GM12875 (cell line): ENCODE measurements at regions not wholly inside any gene's neighbourhood (a gene's known extent, or its start where the extent isn't known, plus 50 kb on each side); places are given as distances from the start of the nearest gene placed in this dataset.

Experiments
- H3K4me3 ChIP-seq: one replicate; pipeline ENCODE4 v1.5.1; 2011; ENCODE audit warnings: low read depth, low read length, control low read depth
- CTCF ChIP-seq: IDR thresholded peaks from 2 replicates; pipeline ENCODE4 v1.5.1; 2011; ENCODE audit warnings: low read depth, mild to moderate bottlenecking, control low read depth, inconsistent platforms, low read length, moderate library complexity, borderline replicate concordance; ENCODE audit not compliant: insufficient read depth

GRCh38 chr2:47226923-47227220 is 50.6 kb upstream of the CALM2 start:
- no peak for TF ChIP-seq CTCF
- H3K4me3 ChIP-seq, result no peak overlapping the region

DNA sequence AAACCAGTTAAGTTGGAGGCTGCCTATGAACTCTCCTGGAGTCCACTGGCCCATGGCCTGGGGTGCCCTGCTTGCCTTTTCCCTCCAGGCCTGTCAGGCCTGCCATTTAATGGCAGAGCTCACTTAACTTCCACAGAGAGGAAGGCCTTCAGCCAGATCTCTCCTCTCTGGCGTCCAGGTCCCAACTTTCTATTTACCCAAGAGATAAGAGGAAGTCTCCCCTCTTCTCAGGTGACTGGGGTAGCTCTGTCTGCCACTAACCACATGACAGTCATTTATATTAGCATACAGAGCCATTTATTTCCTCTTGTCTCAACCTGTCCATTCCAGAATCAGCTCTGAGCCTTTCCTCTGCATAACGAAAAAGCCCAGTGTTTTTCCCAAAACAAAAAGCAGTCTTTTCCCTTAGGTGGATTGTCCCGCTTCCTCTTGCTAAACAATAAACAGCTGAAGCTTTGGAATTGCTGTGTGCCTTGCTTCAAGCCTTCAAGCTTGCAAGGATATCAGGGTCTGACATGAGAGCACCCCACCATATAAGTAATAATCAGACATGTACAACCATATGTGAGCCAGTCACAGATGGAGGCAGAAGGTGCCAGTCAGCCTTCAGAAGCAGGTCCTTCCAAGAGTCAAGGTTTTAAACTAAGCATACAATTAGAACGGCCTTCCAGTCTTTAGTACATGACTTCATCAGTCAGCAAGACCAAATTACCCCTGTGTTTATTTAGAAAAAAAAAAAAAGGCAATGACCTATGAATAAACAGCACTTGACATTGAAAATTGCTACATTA is 50.0 kb upstream of the CALM2 start:
- TF ChIP-seq CTCF, result no peak

More for the DNA sequence above, 50.0 kb upstream of the CALM2 start:
- H3K4me3 ChIP-seq, result no peak overlapping the region
